Right lobe of liver (tissue), 6 donors: ENCODE measurements at regions not wholly inside any gene's neighbourhood (a gene's known extent, or its start where the extent isn't known, plus 50 kb on each side); places are given as distances from the start of the nearest gene placed in this dataset.
"Not testable (repeated sequence)": the region's sequence is repeated elsewhere in the genome, so short reads cannot be mapped to it uniquely, and the experiment has no call there.

Source experiments
- ATAC-seq, 4 donors: fragments of 200-7000 bp; cut with Tn5 transposase; one replicate each; pipeline ENCODE4 v1.9.1; 2020; ENCODE audit warnings: mild to moderate bottlenecking in 4 of 4, moderate library complexity in 4 of 4
- DNase-seq, 3 donors: peaks; one replicate each; pipeline ENCODE4 v3.0.0-alpha.2; 2020
- H3K27ac ChIP-seq, 3 donors: fragments of 200-600 bp; one replicate each; pipeline ENCODE4 v1.8.0; 2022
- H3K27me3 ChIP-seq, 2 donors: fragments of 200-600 bp; one replicate each; pipeline ENCODE4 v1.8.0; 2022
- H3K36me3 ChIP-seq, 4 donors: fragments of 200-600 bp; sonication (generic) in 1 of 4; one replicate each; pipeline versions ENCODE4 v1.5.1 to v1.8.0; 2017 to 2022; ENCODE audit warnings: control low read depth in 1 of 4
- H3K4me1 ChIP-seq, 4 donors: fragments of 200-600 bp; sonication (generic) in 1 of 4; one replicate each; pipeline versions ENCODE4 v1.5.1 to v1.8.0; 2017 to 2022; ENCODE audit warnings: control low read depth in 1 of 4
- H3K4me3 ChIP-seq, 3 donors: fragments of 200-600 bp; one replicate each; pipeline ENCODE4 v1.8.0; 2022
- H3K9me3 ChIP-seq, 4 donors: fragments of 200-600 bp; sonication (generic) in 1 of 4; one replicate each; pipeline versions ENCODE4 v1.5.1 to v1.8.0; 2017 to 2022; ENCODE audit warnings: control low read depth in 1 of 4
- POLR2A ChIP-seq: fragments of 450-650 bp; IDR thresholded peaks from one replicate; pipeline ENCODE4 v1.6.1; 2017; ENCODE audit warnings: antibody characterized with exemption, mild to moderate bottlenecking
- WGBS: methylation state at CpG from one replicate; pipeline ENCODE4 v1.1.6; 2018; ENCODE audit warnings: low coverage, low lambda C conversion rate; ENCODE audit not compliant: insufficient coverage; ENCODE audit errors: missing lambda C conversion rate; 5-methylcytosine and 5-hydroxymethylcytosine counted together
- intact Hi-C, 2 donors: fragments of 100-400 bp; cut with DNase I; formaldehyde crosslinking; loops; one replicate each; pipeline versions ENCODE4 v1.11.2 to v1.14.1; 2022
- TF ChIP-seq, protein P1 (sequence below), 4 donors: fragments of 200-600 bp in 3 of 4; fragments of 450-650 bp in 1 of 4; IDR thresholded peaks; one replicate each; pipeline versions ENCODE4 v1.5.1 to v1.8.0; 2016 to 2022; ENCODE audit warnings: antibody characterized with exemption in 4 of 4, mild to moderate bottlenecking in 2 of 4
- donor health status: DM: no; HTN: yes; CAD: no.
- donor health status: DM: no; HTN: no; CAD: no.
- donor health status: DM: no; HTN: no; CAD: no.
- donor health status: DM: no; HTN: yes; CAD: no.
- donor health status: DM: no; HTN: yes; CAD: no.

DNA sequence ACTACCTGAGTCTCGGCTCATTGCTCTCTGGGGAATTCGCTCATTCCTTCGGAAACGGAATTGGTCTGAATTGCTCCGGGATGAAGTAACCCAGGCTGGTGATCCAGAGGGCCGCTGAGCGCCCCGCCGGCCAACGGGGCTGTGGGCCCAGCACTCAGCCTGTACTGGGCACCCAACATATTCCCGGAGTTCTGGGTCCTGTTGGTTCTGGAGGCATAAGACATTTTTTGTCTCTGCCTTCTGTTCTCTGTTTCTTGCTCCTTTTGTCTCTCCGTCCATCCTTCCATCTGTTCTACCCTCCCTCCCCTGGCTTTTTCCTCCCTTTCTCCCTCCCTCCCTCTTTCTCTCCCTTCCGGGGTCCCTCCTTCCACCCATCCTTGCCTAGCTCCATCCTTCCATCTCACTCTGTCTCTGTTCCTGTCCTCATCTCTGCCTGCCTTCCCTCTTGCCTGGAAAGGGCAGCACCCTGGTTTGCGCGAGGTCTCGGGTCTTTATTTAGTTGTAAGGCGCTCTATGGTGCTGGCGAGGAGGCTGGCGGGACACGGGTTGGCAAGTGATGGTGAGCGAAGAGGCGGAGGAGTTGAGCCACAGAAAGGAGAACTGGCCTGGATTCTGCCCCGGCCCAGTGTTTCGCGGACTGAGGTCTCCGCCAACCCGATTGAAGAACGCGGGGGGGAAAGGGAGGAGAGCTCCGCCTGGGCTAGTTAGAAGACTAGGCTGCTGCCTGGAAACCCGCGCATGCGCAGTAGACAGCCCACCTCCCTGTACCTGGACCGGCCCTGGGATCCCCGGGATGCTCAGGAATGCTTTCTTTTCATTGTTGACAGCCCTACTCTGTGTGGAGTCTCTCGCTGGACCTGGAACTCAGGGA, 1468.0 kb downstream of the FOXD4L5 start:
- no peak overlapping the region for H3K4me3 ChIP-seq
- WGBS = 15% methylated on average over 36 of the region's 36 CpGs
- H3K4me1 ChIP-seq = no peaks in the 10 kb centered on the region
- intact Hi-C loops = no loop called here
- H3K36me3 ChIP-seq = no peaks in the 10 kb centered on the region
- no peak overlapping the region for H3K27ac ChIP-seq
- no peaks in the 10 kb centered on the region for H3K9me3 ChIP-seq
- DNase-seq = peak; percentile 80 to 89 (median 88)
- H3K27me3 ChIP-seq = no peaks in the 10 kb centered on the region
- peak; percentile 79 to 89 (median 85) for ATAC-seq
- TF ChIP-seq, protein P1, sequence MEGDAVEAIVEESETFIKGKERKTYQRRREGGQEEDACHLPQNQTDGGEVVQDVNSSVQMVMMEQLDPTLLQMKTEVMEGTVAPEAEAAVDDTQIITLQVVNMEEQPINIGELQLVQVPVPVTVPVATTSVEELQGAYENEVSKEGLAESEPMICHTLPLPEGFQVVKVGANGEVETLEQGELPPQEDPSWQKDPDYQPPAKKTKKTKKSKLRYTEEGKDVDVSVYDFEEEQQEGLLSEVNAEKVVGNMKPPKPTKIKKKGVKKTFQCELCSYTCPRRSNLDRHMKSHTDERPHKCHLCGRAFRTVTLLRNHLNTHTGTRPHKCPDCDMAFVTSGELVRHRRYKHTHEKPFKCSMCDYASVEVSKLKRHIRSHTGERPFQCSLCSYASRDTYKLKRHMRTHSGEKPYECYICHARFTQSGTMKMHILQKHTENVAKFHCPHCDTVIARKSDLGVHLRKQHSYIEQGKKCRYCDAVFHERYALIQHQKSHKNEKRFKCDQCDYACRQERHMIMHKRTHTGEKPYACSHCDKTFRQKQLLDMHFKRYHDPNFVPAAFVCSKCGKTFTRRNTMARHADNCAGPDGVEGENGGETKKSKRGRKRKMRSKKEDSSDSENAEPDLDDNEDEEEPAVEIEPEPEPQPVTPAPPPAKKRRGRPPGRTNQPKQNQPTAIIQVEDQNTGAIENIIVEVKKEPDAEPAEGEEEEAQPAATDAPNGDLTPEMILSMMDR (IDR thresholded peaks at IDR 0.05) = no peak
- no peak for TF ChIP-seq POLR2A

- H3K27ac ChIP-seq, ATAC-seq, intact Hi-C loops, DNase-seq, H3K4me3 ChIP-seq, H3K27me3 ChIP-seq, H3K36me3 ChIP-seq, H3K9me3 ChIP-seq, H3K4me1 ChIP-seq: not testable (repeated sequence)
- WGBS = 30% methylated on average over 6 of the region's 52 CpGs
Measured at GRCh38 chr9:63814970-63815669, 1469.9 kb downstream of the FOXD4L5 start.

- intact Hi-C loops, H3K27ac ChIP-seq, DNase-seq, H3K36me3 ChIP-seq, H3K9me3 ChIP-seq, ATAC-seq, H3K4me1 ChIP-seq, H3K4me3 ChIP-seq, H3K27me3 ChIP-seq: not testable (repeated sequence)
- WGBS = 37% methylated on average over 21 of the region's 39 CpGs
Measured at GRCh38 chr9:63813391-63814021, 1471.5 kb downstream of the FOXD4L5 start.

- DNase-seq, H3K27me3 ChIP-seq, H3K4me3 ChIP-seq, H3K27ac ChIP-seq, H3K36me3 ChIP-seq, H3K4me1 ChIP-seq, intact Hi-C loops, H3K9me3 ChIP-seq: not testable (repeated sequence)
- peak; percentile 56 to 74 (median 69) for ATAC-seq
- 49% methylated on average over 4 of the region's 34 CpGs for WGBS
Measured at GRCh38 chr9:63812822-63813221, 1472.2 kb downstream of the FOXD4L5 start.

DNA sequence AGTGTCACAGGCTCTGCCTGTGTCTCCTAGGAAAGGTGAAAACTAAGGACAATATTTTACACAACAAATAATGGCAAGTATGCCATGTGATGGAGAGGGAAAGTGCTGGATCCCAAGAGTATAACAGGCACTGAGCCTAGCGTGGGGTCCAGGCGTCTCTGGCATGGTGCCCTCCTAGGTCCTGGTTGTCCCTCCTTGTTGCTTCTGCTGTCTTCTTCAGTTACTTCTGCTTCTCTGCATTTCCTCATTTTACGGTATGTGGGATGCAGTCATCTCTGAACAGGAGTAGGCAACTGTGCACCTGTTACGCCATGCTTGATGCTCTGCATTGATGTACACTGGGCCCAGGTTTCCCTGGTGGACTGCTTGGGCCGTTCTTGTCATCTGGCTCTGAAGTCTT, 1480.8 kb downstream of the FOXD4L5 start:
- H3K4me3 ChIP-seq, H3K9me3 ChIP-seq, H3K27ac ChIP-seq, H3K4me1 ChIP-seq, DNase-seq, ATAC-seq, H3K36me3 ChIP-seq, H3K27me3 ChIP-seq, intact Hi-C loops: not testable (repeated sequence)
- 37% methylated on average over 4 of the region's 5 CpGs for WGBS

DNA sequence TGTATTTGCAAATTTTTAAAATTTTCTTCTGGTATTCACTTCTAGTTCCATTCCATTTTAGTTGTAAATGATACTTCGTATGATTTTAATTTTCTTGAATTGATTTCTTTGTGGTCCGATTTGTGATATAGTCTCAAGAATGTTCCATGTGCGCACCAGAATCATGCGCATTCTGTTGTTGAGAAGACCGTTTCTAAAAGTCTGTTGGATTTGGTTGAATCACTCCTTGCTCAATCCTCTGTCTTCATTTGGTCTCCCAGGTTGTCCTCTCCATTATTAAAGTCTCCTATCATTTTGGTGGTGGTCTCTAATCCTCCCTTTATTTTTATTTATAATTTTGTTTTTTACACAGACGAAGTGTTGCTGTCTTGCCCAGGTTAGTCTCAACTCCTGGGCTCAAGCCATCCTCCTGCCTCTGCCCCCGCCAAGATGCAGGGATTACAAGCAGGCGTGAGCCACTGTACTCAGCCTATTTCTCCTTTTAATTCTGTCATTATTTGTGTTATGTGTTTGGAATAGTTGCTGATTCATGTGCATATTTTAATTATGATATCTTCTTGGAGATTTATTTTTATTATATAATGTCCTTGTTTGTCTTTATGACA, 1490.8 kb downstream of the FOXD4L5 start:
- WGBS = 35% methylated on average over 8 of the region's 8 CpGs
- H3K27ac ChIP-seq, H3K36me3 ChIP-seq, intact Hi-C loops, H3K4me1 ChIP-seq, H3K9me3 ChIP-seq, H3K4me3 ChIP-seq, DNase-seq, H3K27me3 ChIP-seq: not testable (repeated sequence)
- ATAC-seq = peak in 1 of 4 donors; percentile 25

DNA sequence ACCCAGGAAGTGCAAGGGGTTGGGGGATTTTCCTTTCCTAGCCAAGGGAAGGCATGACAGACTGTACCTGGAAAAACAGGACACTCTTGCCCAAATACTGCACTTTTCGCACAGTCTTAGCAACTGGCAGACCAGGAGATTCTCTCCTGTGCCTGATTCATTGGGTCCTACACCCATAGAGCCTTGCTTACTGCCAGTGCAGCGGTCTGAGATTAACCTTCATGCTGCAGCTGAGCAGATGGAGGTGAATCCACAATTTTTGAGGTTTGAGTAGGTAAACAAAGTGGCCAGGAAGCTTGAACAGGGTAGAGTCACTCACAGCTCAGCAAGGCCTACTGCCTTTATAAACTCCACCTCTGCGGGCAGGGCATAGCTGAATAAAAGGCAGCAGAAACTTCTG, 1497.6 kb downstream of the FOXD4L5 start:
- not testable (repeated sequence) for H3K36me3 ChIP-seq

DNA sequence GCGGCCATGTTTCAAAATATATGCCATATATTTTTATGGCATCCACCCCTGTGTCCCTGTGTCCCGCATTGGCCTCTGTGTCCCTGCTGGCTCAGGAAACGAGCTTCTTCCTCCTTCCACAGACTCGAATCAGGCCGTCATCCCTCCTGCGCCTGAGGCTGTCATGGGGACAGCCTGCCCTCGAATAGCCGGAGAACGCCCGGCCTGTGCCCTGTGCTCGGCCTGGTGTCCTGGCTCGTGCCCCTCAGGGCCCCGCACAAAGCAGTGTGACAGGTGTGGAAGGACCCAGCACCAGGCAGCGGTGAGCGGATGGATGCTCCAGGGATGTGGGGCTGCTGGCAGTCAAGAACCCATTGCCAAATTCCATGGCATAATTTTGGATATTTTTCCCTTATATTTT, 1500.0 kb downstream of the FOXD4L5 start:
- WGBS = 63% methylated on average over 14 of the region's 15 CpGs
- intact Hi-C loops, DNase-seq, H3K27me3 ChIP-seq, ATAC-seq, H3K36me3 ChIP-seq, H3K27ac ChIP-seq, H3K4me1 ChIP-seq, H3K9me3 ChIP-seq, H3K4me3 ChIP-seq: not testable (repeated sequence)

More for the DNA sequence above, 1497.6 kb downstream of the FOXD4L5 start:
- WGBS = 10% methylated on average over 3 of the region's 3 CpGs
- H3K9me3 ChIP-seq, H3K27me3 ChIP-seq, H3K27ac ChIP-seq, H3K4me3 ChIP-seq, ATAC-seq, intact Hi-C loops, DNase-seq, H3K4me1 ChIP-seq: not testable (repeated sequence)

DNA sequence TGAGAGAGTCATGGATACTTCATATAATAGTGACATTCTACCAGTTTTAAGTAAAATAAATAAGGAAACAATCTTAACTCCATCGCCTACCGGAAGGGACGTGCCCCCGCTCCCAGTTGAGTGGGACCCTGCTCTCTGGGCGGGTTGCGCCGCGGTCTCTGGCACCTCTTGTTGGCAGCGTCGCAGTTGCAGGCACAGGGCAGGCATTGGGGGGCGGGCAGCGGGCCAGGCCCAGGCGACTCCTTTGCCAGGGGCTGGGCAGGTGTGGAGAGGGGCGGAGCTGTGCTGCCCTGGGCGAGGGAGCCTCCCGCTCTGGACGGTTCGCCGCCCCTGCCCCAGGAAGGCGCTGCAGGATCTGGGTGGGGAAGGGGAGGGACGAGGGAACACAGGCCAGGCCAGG, 1500.6 kb downstream of the FOXD4L5 start:
- H3K9me3 ChIP-seq, H3K36me3 ChIP-seq, intact Hi-C loops, H3K4me1 ChIP-seq, H3K4me3 ChIP-seq, H3K27ac ChIP-seq, H3K27me3 ChIP-seq, DNase-seq: not testable (repeated sequence)
- peak in 1 of 4 donors; percentile 28 for ATAC-seq
- 64% methylated on average over 16 of the region's 21 CpGs for WGBS
